DOHH2 (cell line): ENCODE measurements at regions not wholly inside any gene's neighbourhood (a gene's known extent, or its start where the extent isn't known, plus 50 kb on each side); places are given as distances from the start of the nearest gene placed in this dataset.

Experiments
- EZH2phosphoT487 ChIP-seq: fragments of 200-600 bp; sonication (generic); IDR thresholded peaks from 2 replicates; pipeline ENCODE4 v1.6.1; 2017; ENCODE audit warnings: borderline replicate concordance, mild to moderate bottlenecking, antibody characterized with exemption, low read length, moderate library complexity, mixed read lengths
- TF ChIP-seq, protein P1 (sequence below): fragments of 200-600 bp; sonication (generic); IDR thresholded peaks from one replicate; pipeline ENCODE4 v1.5.1; 2014; ENCODE audit warnings: antibody characterized with exemption, mild to moderate bottlenecking, low read depth, low read length; ENCODE audit not compliant: poor library complexity, severe bottlenecking

DNA sequence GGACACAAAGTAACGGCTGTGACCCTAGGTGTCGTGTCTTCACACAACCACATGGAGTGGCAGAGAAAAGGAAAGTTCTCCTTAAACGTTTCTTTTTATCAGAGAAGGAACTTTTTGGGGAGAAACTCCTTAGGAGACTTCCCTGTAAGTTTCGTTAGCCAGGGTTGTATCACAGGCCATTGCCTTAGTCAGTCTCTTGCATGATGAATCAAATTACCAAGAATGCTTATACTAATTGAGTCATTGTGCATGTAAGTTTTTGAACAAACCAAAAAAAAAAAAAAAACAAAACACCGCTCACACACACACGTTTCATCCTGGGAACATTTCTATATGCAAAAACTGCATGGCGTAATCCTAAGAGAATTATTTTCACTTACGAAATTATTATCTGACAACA lies 150.4 kb upstream of the SATB1 start:
- TF ChIP-seq, protein P1, sequence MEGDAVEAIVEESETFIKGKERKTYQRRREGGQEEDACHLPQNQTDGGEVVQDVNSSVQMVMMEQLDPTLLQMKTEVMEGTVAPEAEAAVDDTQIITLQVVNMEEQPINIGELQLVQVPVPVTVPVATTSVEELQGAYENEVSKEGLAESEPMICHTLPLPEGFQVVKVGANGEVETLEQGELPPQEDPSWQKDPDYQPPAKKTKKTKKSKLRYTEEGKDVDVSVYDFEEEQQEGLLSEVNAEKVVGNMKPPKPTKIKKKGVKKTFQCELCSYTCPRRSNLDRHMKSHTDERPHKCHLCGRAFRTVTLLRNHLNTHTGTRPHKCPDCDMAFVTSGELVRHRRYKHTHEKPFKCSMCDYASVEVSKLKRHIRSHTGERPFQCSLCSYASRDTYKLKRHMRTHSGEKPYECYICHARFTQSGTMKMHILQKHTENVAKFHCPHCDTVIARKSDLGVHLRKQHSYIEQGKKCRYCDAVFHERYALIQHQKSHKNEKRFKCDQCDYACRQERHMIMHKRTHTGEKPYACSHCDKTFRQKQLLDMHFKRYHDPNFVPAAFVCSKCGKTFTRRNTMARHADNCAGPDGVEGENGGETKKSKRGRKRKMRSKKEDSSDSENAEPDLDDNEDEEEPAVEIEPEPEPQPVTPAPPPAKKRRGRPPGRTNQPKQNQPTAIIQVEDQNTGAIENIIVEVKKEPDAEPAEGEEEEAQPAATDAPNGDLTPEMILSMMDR, result no peak
- no peak for TF ChIP-seq EZH2phosphoT487
